A549 (cell line): ENCODE measurements at regions not wholly inside any gene's neighbourhood (a gene's known extent, or its start where the extent isn't known, plus 50 kb on each side); places are given as distances from the start of the nearest gene placed in this dataset.

Source experiments
- ATAC-seq, 2 experiments: fragments of 200-7000 bp in 1 of 2; fragments of >200 bp in 1 of 2; cut with Nextera tagmentation in 1 of 2; cut with Tn5 transposase in 1 of 2; 3 replicates each; pipeline versions ENCODE4 v1.8.0 to v1.9.1; 2018 to 2020; ENCODE audit warnings: mild to moderate bottlenecking in 1 of 2, moderate library complexity in 1 of 2
- CTCF ChIA-PET: fragments of 300-600 bp; sonication (Branson Sonifier 250); formaldehyde crosslinking; extraction: SDS; loops from one replicate; lab custom pipeline; 2021; ENCODE audit warnings: antibody characterized with exemption, inconsistent platforms; lab: Yijun Ruan, JAX
- POLR2A ChIA-PET: fragments of 350-600 bp; formaldehyde crosslinking; extraction: SDS; loops from one replicate; lab custom pipeline; 2021; ENCODE audit warnings: antibody characterized with exemption, inconsistent platforms; lab: Yijun Ruan, JAX
- DNase-seq, 2 experiments: peaks; one replicate each; pipeline versions ENCODE4 v3.0.0 to v3.0.0-alpha.2; 2011 to 2016; ENCODE audit warnings: low read depth in 1 of 2, low spot score in 1 of 2
- FAIRE-seq: peaks from 2 replicates; lab custom pipeline; 2011; peaks lifted over from hg19 to GRCh38; lab: Jason Lieb, UNC
- H3K27ac ChIP-seq, 2 experiments: fragments of >200 bp; sonication (Bioruptor Twin); formaldehyde crosslinking; 3 replicates each; pipeline ENCODE4 v1.5.1; 2016 to 2017
- H3K4me1 ChIP-seq: fragments of >200 bp; sonication (Bioruptor Twin); formaldehyde crosslinking; 3 replicates; pipeline ENCODE4 v1.6.1; 2016
- H3K4me2 ChIP-seq: fragments of >200 bp; sonication (Bioruptor Twin); formaldehyde crosslinking; 3 replicates; pipeline ENCODE4 v1.6.1; 2016
- H3K4me3 ChIP-seq: fragments of >200 bp; sonication (Bioruptor Twin); formaldehyde crosslinking; 3 replicates; pipeline ENCODE4 v1.5.1; 2016
- H3K9me3 ChIP-seq: fragments of >200 bp; sonication (Bioruptor Twin); formaldehyde crosslinking; 3 replicates; pipeline ENCODE4 v1.6.1; 2016
- CHD2 ChIP-seq: fragments of 150-350 bp; IDR thresholded peaks from 2 replicates; pipeline ENCODE4 v1.6.1; 2014; ENCODE audit warnings: low read length; ENCODE audit not compliant: partially characterized antibody
- EHF ChIP-seq: fragments of 250-450 bp; sonication (Bioruptor Pico); IDR thresholded peaks from 2 replicates; pipeline ENCODE4 v1.5.0; 2020; ENCODE audit warnings: mild to moderate bottlenecking
- ELK1 ChIP-seq: fragments of 150-350 bp; IDR thresholded peaks from 2 replicates; pipeline ENCODE4 v1.6.1; 2014; ENCODE audit warnings: low read depth, mild to moderate bottlenecking, low read length
- ESRRA ChIP-seq: fragments of 150-350 bp; IDR thresholded peaks from 2 replicates; pipeline ENCODE4 v1.6.1; 2014; ENCODE audit warnings: mild to moderate bottlenecking, low read length, borderline replicate concordance
- HEYL ChIP-seq: fragments of 250-450 bp; sonication (Bioruptor Pico); IDR thresholded peaks from 2 replicates; pipeline ENCODE4 v1.8.0; 2021; ENCODE audit warnings: mild to moderate bottlenecking, moderate library complexity
- HOXA7 ChIP-seq: fragments of 250-450 bp; sonication (Bioruptor Pico); IDR thresholded peaks from 2 replicates; pipeline ENCODE4 v1.5.0; 2020; ENCODE audit warnings: mild to moderate bottlenecking, moderate library complexity
- HOXB5 ChIP-seq: fragments of 250-450 bp; sonication (Bioruptor Pico); IDR thresholded peaks from 2 replicates; pipeline ENCODE4 v1.5.0; 2020; ENCODE audit warnings: mild to moderate bottlenecking, moderate library complexity
- JUNB ChIP-seq: fragments of >200 bp; sonication (Bioruptor Twin); formaldehyde crosslinking; IDR thresholded peaks from 2 replicates; pipeline ENCODE4 v1.6.1; 2016
- MAX ChIP-seq: IDR thresholded peaks from 2 replicates; pipeline ENCODE4 v1.6.1; 2012
- MAZ ChIP-seq: fragments of 150-350 bp; IDR thresholded peaks from 2 replicates; pipeline ENCODE4 v1.6.1; 2014; ENCODE audit warnings: antibody characterized with exemption, low read depth, low read length, borderline replicate concordance
- NFE2L2 ChIP-seq: fragments of 150-350 bp; conservative IDR thresholded peaks from 2 replicates; pipeline ENCODE4 v1.6.1; 2014; ENCODE audit warnings: low read length
- NPAS2 ChIP-seq: fragments of 250-450 bp; sonication (Bioruptor Pico); IDR thresholded peaks from 2 replicates; pipeline ENCODE4 v1.8.0; 2022; ENCODE audit warnings: mild to moderate bottlenecking, moderate library complexity, borderline replicate concordance
- PHF8 ChIP-seq: fragments of 200-600 bp; sonication (generic); IDR thresholded peaks from 2 replicates; pipeline ENCODE4 v1.6.1; 2016; ENCODE audit warnings: low read depth, mild to moderate bottlenecking, antibody characterized with exemption, moderate library complexity, borderline replicate concordance
- RAD21 ChIP-seq, 2 experiments: fragments of >200 bp in 1 of 2; sonication (Bioruptor Twin) in 1 of 2; formaldehyde crosslinking in 1 of 2; IDR thresholded peaks in 1 of 2; conservative IDR thresholded peaks in 1 of 2; 2 replicates in 1 of 2; 3 replicates in 1 of 2; pipeline ENCODE4 v1.6.1; 2012 to 2018; ENCODE audit warnings: inconsistent platforms in 1 of 2
- RARB ChIP-seq: fragments of 250-450 bp; sonication (Bioruptor Pico); IDR thresholded peaks from 2 replicates; pipeline ENCODE4 v1.8.0; 2021; ENCODE audit warnings: mild to moderate bottlenecking, moderate library complexity
- RFX5 ChIP-seq: fragments of 450-650 bp; IDR thresholded peaks from 2 replicates; pipeline ENCODE4 v1.7.1; 2014; ENCODE audit warnings: antibody characterized with exemption, mild to moderate bottlenecking, moderate library complexity
- RNF2 ChIP-seq: fragments of 200-600 bp; sonication (generic); IDR thresholded peaks from 2 replicates; pipeline ENCODE4 v1.6.1; 2016; ENCODE audit warnings: low read depth, mild to moderate bottlenecking, antibody characterized with exemption, moderate library complexity, borderline replicate concordance
- SREBF2 ChIP-seq: fragments of 450-650 bp; IDR thresholded peaks from 2 replicates; pipeline ENCODE4 v1.6.1; 2014; ENCODE audit warnings: mild to moderate bottlenecking, moderate library complexity
- ZC3H11A ChIP-seq: fragments of 450-650 bp; IDR thresholded peaks from 2 replicates; pipeline ENCODE4 v1.6.1; 2014; ENCODE audit warnings: antibody characterized with exemption, mild to moderate bottlenecking
- ZFP36 ChIP-seq: fragments of 450-650 bp; IDR thresholded peaks from 2 replicates; pipeline ENCODE4 v1.6.1; 2014; ENCODE audit warnings: borderline replicate concordance; ENCODE audit not compliant: partially characterized antibody
- WGBS: methylation state at CpG from one replicate; pipeline ENCODE4 v1.1.6; 2017; ENCODE audit errors: missing lambda C conversion rate; 5-methylcytosine and 5-hydroxymethylcytosine counted together
- TF ChIP-seq, protein P1 (sequence below): fragments of 200-600 bp; sonication (generic); IDR thresholded peaks from 2 replicates; pipeline ENCODE4 v1.6.1; 2016; ENCODE audit warnings: antibody characterized with exemption, mild to moderate bottlenecking, moderate library complexity

DNA sequence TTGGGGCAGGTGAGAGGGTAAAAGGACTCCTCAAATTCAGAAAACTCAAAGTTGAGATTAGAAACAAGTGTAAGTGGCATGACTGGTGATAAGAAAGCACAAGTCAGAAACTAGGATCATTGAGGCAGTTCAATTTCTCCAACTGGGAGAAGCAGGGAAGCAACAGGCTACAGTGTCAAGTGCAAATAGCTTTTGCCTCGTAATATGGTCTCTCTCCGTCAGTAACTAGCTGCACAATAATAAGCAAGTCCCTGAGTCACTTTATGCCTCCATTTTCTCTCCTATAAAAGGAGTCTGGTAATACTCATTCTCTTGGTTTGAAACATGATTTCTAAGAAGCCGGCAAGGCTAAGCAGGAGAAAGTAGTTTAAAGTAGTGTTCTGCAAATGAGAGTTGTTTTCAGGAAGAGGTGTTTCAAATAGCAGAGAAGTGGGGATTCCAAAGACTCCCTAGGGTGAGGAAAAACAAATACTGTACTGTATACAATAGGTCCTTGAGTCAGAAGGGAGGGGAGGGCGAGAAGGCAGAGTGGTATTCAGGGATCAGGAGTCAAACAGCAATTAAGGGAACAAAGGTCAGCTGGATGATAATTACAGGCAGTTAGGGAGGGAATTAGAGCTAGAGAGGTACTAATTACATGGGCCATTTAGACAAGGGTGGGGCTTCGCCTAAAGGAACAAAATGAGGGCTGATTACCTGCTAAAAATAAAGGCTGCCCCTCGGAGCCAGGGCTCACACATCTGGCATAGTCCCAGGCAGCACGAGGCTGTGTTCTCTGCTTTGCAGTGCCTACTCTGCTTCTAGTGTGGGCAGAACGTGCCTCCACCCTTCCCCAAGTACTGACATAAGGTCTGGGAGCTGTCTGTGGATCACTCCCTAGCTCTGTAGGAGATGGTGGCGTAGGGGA lies 96.0 kb upstream of the BDNF start:
- Histone ChIP-seq H3K9me3 (no peaks in the 10 kb centered on the region), H3K4me1 (peaks cover 11% of the 10 kb centered on the region), H3K27ac (peak overlapping the region in 1 of 2 experiments; percentile 57; a peak in 2 of 6 replicates), H3K4me2 (peak overlapping the region; percentile 59), H3K4me3 (no peak overlapping the region)
- TF ChIP-seq ZFP36 = no peak
- no peak for TF ChIP-seq NPAS2 (CRISPR knock-in tag)
- no peak for TF ChIP-seq MAX
- TF ChIP-seq, protein P1, sequence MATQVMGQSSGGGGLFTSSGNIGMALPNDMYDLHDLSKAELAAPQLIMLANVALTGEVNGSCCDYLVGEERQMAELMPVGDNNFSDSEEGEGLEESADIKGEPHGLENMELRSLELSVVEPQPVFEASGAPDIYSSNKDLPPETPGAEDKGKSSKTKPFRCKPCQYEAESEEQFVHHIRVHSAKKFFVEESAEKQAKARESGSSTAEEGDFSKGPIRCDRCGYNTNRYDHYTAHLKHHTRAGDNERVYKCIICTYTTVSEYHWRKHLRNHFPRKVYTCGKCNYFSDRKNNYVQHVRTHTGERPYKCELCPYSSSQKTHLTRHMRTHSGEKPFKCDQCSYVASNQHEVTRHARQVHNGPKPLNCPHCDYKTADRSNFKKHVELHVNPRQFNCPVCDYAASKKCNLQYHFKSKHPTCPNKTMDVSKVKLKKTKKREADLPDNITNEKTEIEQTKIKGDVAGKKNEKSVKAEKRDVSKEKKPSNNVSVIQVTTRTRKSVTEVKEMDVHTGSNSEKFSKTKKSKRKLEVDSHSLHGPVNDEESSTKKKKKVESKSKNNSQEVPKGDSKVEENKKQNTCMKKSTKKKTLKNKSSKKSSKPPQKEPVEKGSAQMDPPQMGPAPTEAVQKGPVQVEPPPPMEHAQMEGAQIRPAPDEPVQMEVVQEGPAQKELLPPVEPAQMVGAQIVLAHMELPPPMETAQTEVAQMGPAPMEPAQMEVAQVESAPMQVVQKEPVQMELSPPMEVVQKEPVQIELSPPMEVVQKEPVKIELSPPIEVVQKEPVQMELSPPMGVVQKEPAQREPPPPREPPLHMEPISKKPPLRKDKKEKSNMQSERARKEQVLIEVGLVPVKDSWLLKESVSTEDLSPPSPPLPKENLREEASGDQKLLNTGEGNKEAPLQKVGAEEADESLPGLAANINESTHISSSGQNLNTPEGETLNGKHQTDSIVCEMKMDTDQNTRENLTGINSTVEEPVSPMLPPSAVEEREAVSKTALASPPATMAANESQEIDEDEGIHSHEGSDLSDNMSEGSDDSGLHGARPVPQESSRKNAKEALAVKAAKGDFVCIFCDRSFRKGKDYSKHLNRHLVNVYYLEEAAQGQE = no peak
- TF ChIP-seq RFX5 = no peak
- no peak for TF ChIP-seq RAD21 (conservative IDR thresholded peaks at IDR 0.05 in 1 of 2, IDR thresholded peaks at IDR 0.05 in 1 of 2)
- TF ChIP-seq ESRRA = no peak
- TF ChIP-seq RARB (CRISPR knock-in tag) = no peak
- no peak for TF ChIP-seq NFE2L2
- no peak for TF ChIP-seq ELK1
- TF ChIP-seq PHF8 = no peak
- no peak for TF ChIP-seq CHD2
- no peak for TF ChIP-seq EHF
- TF ChIP-seq HOXB5 = no peak
- no peak for TF ChIP-seq MAZ
- TF ChIP-seq SREBF2 = no peak
- no peak for TF ChIP-seq ZC3H11A
- no peak for TF ChIP-seq HEYL
- TF ChIP-seq JUNB = no peak
- TF ChIP-seq HOXA7 = no peak
- ChIA-PET POLR2A (no interaction called here), CTCF (no interaction called here)
- ATAC-seq = peak; percentile 57 to 81; a peak in 4 of 6 replicates
- FAIRE-seq = no peak
- DNase-seq = no peak
- 40% methylated on average over 9 of the region's 9 CpGs for WGBS

DNA sequence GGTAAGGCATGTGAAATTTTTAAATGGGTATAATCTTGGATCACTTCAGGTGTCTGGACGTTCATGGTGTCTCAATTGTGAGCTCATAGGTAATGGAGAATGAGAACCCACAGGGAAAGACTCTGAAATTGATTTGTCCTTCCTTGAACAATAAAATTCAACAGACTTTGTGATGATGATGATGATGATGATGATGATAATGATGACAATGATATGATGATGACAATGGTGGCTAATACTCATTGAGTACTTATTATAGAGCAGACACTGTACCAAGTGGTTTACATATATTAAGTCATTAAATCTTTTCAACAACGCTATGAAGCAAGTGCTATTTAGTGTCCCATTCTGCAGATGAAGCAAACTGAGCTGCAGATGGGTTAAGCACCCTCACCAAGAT lies 86.6 kb upstream of the BDNF start:
- Histone ChIP-seq H3K9me3 (no peaks in the 10 kb centered on the region), H3K4me3 (no peak overlapping the region), H3K27ac (no peak overlapping the region), H3K4me1 (no peaks in the 10 kb centered on the region), H3K4me2 (no peak overlapping the region)
- POLR2A ChIA-PET = no interaction called here
- DNase-seq (no peak), FAIRE-seq (no peak), ATAC-seq (no peak)
- CTCF ChIA-PET = no interaction called here
- TF ChIP-seq RNF2 = no peak
- no peak for TF ChIP-seq HEYL
- no peak for TF ChIP-seq CHD2
- 39% methylated on average over 2 of the region's 2 CpGs for WGBS
